Ishikawa (cell line): ENCODE measurements at regions not wholly inside any gene's neighbourhood (a gene's known extent, or its start where the extent isn't known, plus 50 kb on each side); places are given as distances from the start of the nearest gene placed in this dataset.

Experiments
- MAX ChIP-seq: IDR thresholded peaks from 2 replicates; pipeline ENCODE4 v1.6.1; 2012
- NFIC ChIP-seq: IDR thresholded peaks from 2 replicates; pipeline ENCODE4 v1.6.1; 2012
- REST ChIP-seq: IDR thresholded peaks from 2 replicates; pipeline ENCODE4 v1.6.1; 2012; ENCODE audit warnings: low read depth, mild to moderate bottlenecking
- USF1 ChIP-seq: IDR thresholded peaks from 2 replicates; pipeline ENCODE4 v1.6.1; 2012
- YY1 ChIP-seq: IDR thresholded peaks from 2 replicates; pipeline ENCODE4 v1.6.1; 2012; ENCODE audit warnings: low read depth
- ZBTB7A ChIP-seq: IDR thresholded peaks from 2 replicates; pipeline ENCODE4 v1.6.1; 2012; ENCODE audit warnings: low read depth

- TF ChIP-seq REST (no peak), USF1 (no peak), YY1 (no peak), MAX (no peak), NFIC (no peak), ZBTB7A (no peak)
Observed at GRCh38 chr4:24433515-24434214, 150.7 kb downstream of the DHX15 start.
